Heart left ventricle (tissue), 16 donors: ENCODE measurements at regions not wholly inside any gene's neighbourhood (a gene's known extent, or its start where the extent isn't known, plus 50 kb on each side); places are given as distances from the start of the nearest gene placed in this dataset.
"Not testable (repeated sequence)": the region's sequence is repeated elsewhere in the genome, so short reads cannot be mapped to it uniquely, and the experiment has no call there.

Source experiments
- ATAC-seq, 4 donors: fragments of 200-7000 bp; cut with Tn5 transposase; one replicate each; pipeline ENCODE4 v1.9.1; 2020 to 2022; ENCODE audit warnings: moderate library complexity in 4 of 4, mild to moderate bottlenecking in 3 of 4, moderate number of reproducible peaks in 1 of 4
- DNase-seq, 5 donors: peaks; one replicate each; pipeline ENCODE4 v3.0.0-alpha.2; 2020
- H3K27ac ChIP-seq, 12 donors: fragments of 200-600 bp; sonication (generic) in 4 of 12; one replicate each; pipeline versions ENCODE4 v1.5.0 to v1.8.0; 2016 to 2022; ENCODE audit warnings: mild to moderate bottlenecking in 2 of 12
- H3K27me3 ChIP-seq, 9 donors: fragments of 200-600 bp; sonication (generic) in 2 of 9; one replicate each; pipeline versions ENCODE4 v1.5.1 to v1.8.0; 2016 to 2022; ENCODE audit warnings: mild to moderate bottlenecking in 3 of 9
- H3K36me3 ChIP-seq, 9 donors: fragments of 200-600 bp; sonication (generic) in 2 of 9; one replicate each; pipeline versions ENCODE4 v1.5.0 to v1.8.0; 2018 to 2022; ENCODE audit warnings: mild to moderate bottlenecking in 2 of 9
- H3K4me1 ChIP-seq, 12 donors: fragments of 200-600 bp; sonication (generic) in 4 of 12; one replicate each; pipeline versions ENCODE4 v1.5.0 to v1.8.0; 2016 to 2022; ENCODE audit warnings: mild to moderate bottlenecking in 3 of 12
- H3K4me3 ChIP-seq, 12 donors: fragments of 200-600 bp; sonication (generic) in 4 of 12; one replicate each; pipeline versions ENCODE4 v1.5.0 to v1.8.0; 2017 to 2022; ENCODE audit warnings: mild to moderate bottlenecking in 9 of 12, moderate library complexity in 4 of 12
- H3K9me3 ChIP-seq, 12 donors: fragments of 200-600 bp; sonication (generic) in 4 of 12; one replicate each; pipeline versions ENCODE4 v1.5.0 to v1.8.0; 2016 to 2022; ENCODE audit warnings: mild to moderate bottlenecking in 1 of 12
- CTCF ChIP-seq, 12 donors: fragments of 200-600 bp; sonication (generic) in 4 of 12; IDR thresholded peaks; one replicate each; pipeline versions ENCODE4 v1.5.0 to v1.8.0; 2018 to 2022; ENCODE audit warnings: antibody characterized with exemption in 12 of 12, mild to moderate bottlenecking in 5 of 12
- POLR2A ChIP-seq, 2 donors: fragments of 450-650 bp; IDR thresholded peaks; one replicate each; pipeline ENCODE4 v1.6.1; 2017; ENCODE audit warnings: antibody characterized with exemption in 2 of 2, mild to moderate bottlenecking in 2 of 2, moderate library complexity in 2 of 2
- whole genome bisulfite sequencing, 4 donors: extraction: QIAGEN DNeasy Blood & Tissue Kit in 2 of 4; methylation state at CpG; one replicate each; pipeline versions ENCODE4 v1.1.5 to v1.1.7; 2013 to 2018; 5-methylcytosine and 5-hydroxymethylcytosine counted together
- intact Hi-C, 10 donors: fragments of 100-400 bp; cut with DNase I; formaldehyde crosslinking; loops; one replicate each; pipeline versions ENCODE4 v1.11.1 to v1.14.2; 2022
- donor health status: ischemic (EF 13 %, LVEDD 7.1; RV severe dilation, severe dysfunction).
- donor health status: healthy with polysubstance abuse.
- donor health status: DM: no; HTN: yes; CAD: no.
- donor health status: DM: no; HTN: no; CAD: no.
- donor health status: ischemic (EF 25% LVEDD 6.9; RV normal size, moderate dysfunction).
- donor health status: ischemic (EF 25% LVEDD 5.7; RV mildly dilated, moderate dysfunction).
- donor health status: healthy.
- donor health status: DM: yes; HTN: yes; CAD: no.
- donor health status: ischemic (EF 35%, LVEDD 5.7; RV mildly dilated, moderate dysfunction).
- donor health status: nonischemic (EF 11% LVEDD 7.7; RV severe dilation, severe dysfunction).
- donor health status: DM: yes; HTN: yes; CAD: no.
- donor health status: PGD.
- donor health status: ischemic (EF 29% LVEDD 5.4; RV normal size, mild dysfunction).
- donor health status: nonischemic (EF 23%, LVEDD 6.1; RV moderate dilation, normal function).

- DNase-seq (no peak), ATAC-seq (no peak)
- WGBS, 4 donors: 53 to 92% (median 85%) methylated on average over 3 of the region's 3 CpGs
- no peak for TF ChIP-seq CTCF (IDR thresholded peaks at IDR 0.05)
- TF ChIP-seq POLR2A (IDR thresholded peaks at IDR 0.05): no peak
- intact Hi-C loops: no loop called here
- peaks cover 0 to 14% (median 0%) of the 10 kb centered on the region in 12 donors for H3K9me3 ChIP-seq
- no peak overlapping the region for H3K27ac ChIP-seq
- H3K4me1 ChIP-seq: no peaks in the 10 kb centered on the region
- H3K27me3 ChIP-seq: no peaks in the 10 kb centered on the region
- no peaks in the 10 kb centered on the region for H3K36me3 ChIP-seq
- no peak overlapping the region for H3K4me3 ChIP-seq
Measured at GRCh38 chrX:47722260-47722659, 63.3 kb upstream of the UXT start.

- H3K27ac ChIP-seq, DNase-seq, H3K9me3 ChIP-seq, H3K36me3 ChIP-seq, ATAC-seq, H3K4me1 ChIP-seq, intact Hi-C loops, H3K4me3 ChIP-seq: not testable (repeated sequence)
- WGBS, 4 donors: 83 to 96% (median 84%) methylated on average over 3 of the region's 3 CpGs
- peaks cover 0 to 18% (median 0%) of the 10 kb centered on the region in 9 donors for H3K27me3 ChIP-seq
Measured at GRCh38 chrX:47715078-47715477, 56.1 kb upstream of the UXT start.

GRCh38 chrX:47712675-47713074 is 53.7 kb upstream of the UXT start:
- H3K9me3 ChIP-seq, H3K4me3 ChIP-seq, H3K36me3 ChIP-seq, DNase-seq, H3K4me1 ChIP-seq, intact Hi-C loops, ATAC-seq, H3K27ac ChIP-seq: not testable (repeated sequence)
- WGBS, 4 donors: 14 to 51% (median 31%) methylated on average over 3 to 4 of the region's 4 CpGs
- peaks cover 0 to 27% (median 0%) of the 10 kb centered on the region in 9 donors for H3K27me3 ChIP-seq

GRCh38 chrX:47710252-47710651 is 51.3 kb upstream of the UXT start:
- no peak overlapping the region for H3K4me3 ChIP-seq
- H3K27ac ChIP-seq: no peak overlapping the region
- H3K4me1 ChIP-seq: peaks cover 0 to 4% (median 0%) of the 10 kb centered on the region in 12 donors
- WGBS, 4 donors: 48 to 89% (median 72%) methylated on average over 1 of the region's 1 CpG
- no peaks in the 10 kb centered on the region for H3K9me3 ChIP-seq
- intact Hi-C loops: no loop called here
- no peak for DNase-seq
- no peak for ATAC-seq
- TF ChIP-seq POLR2A (IDR thresholded peaks at IDR 0.05) (no peak), CTCF (IDR thresholded peaks at IDR 0.05) (no peak)
- peaks cover 0 to 24% (median 0%) of the 10 kb centered on the region in 9 donors for H3K27me3 ChIP-seq
- no peaks in the 10 kb centered on the region for H3K36me3 ChIP-seq
